SH-SY5Y (cell line): ENCODE measurements at regions not wholly inside any gene's neighbourhood (a gene's known extent, or its start where the extent isn't known, plus 50 kb on each side); places are given as distances from the start of the nearest gene placed in this dataset.

Experiments
- GATA2 ChIP-seq: IDR thresholded peaks from 2 replicates; pipeline ENCODE4 v1.6.1; 2011; ENCODE audit warnings: mild to moderate bottlenecking, low read depth, low read length
- GATA3 ChIP-seq: IDR thresholded peaks from 2 replicates; pipeline ENCODE4 v1.6.1; 2011; ENCODE audit warnings: low read depth, mild to moderate bottlenecking, low read length, moderate library complexity

DNA sequence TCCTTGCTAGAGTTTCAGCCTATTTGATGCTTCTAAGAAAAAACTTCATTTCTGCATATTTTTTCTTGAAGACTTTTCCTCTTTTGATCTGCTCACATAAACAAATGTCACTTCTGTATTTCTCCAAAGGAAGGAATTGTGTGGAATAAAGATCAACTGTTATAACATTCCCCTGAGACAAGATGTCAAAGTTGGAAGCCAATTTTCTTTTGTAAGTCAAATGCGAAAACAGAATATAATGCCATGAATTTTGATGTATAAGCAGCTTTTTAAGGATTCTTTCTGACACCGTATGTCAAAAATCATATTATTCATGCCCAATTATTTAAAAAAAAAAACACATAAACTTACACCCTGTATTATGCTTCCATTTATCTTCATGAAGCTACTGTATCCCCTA lies 70.3 kb upstream of the NHSL1 start:
- TF ChIP-seq GATA3 (no peak), GATA2 (no peak)
